ENCODE measurements at regions not wholly inside any gene's neighbourhood (a gene's known extent, or its start where the extent isn't known, plus 50 kb on each side); places are given as distances from the start of the nearest gene placed in this dataset.

- TF ChIP-seq CTCF (IDR thresholded peaks at IDR 0.05) (no peak), POLR2A (IDR thresholded peaks at IDR 0.05) (no peak)
Observed at GRCh38 chrX:53768865-53769264, 82.3 kb upstream of the HUWE1 start.
